Astrocyte of the cerebellum (primary cell): ENCODE measurements at regions not wholly inside any gene's neighbourhood (a gene's known extent, or its start where the extent isn't known, plus 50 kb on each side); places are given as distances from the start of the nearest gene placed in this dataset.

ENCODE experiments used
- DNase-seq: peaks from one replicate; pipeline ENCODE4 v3.0.0-alpha.2; 2011; ENCODE audit warnings: low read depth
- H3K4me3 ChIP-seq: 2 replicates; pipeline ENCODE4 v1.5.1; 2011; ENCODE audit warnings: mild to moderate bottlenecking, low read depth, low read length, moderate library complexity
- CTCF ChIP-seq: IDR thresholded peaks from 2 replicates; pipeline ENCODE4 v1.5.1; 2012; ENCODE audit warnings: low read length, low read depth, moderate library complexity, mild to moderate bottlenecking; ENCODE audit errors: missing control alignments
- in situ Hi-C: cut with HindIII; loops from 2 replicates; pipeline ENCODE4 v1.10.0; 2017; ENCODE audit warnings: low sequenced_read_pairs

GRCh38 chr1:239672256-239672655, 285.9 kb downstream of the CHRM3 start:
- TF ChIP-seq CTCF: no peak
- in situ Hi-C loops: no loop called here
- DNase-seq: no peak
- no peak overlapping the region for H3K4me3 ChIP-seq

- TF ChIP-seq CTCF: no peak
- no peak overlapping the region for H3K4me3 ChIP-seq
- in situ Hi-C loops: no loop called here
- DNase-seq: no peak
Measured at GRCh38 chr1:239675735-239676134, 289.4 kb downstream of the CHRM3 start.

- in situ Hi-C loops: no loop called here
- no peak overlapping the region for H3K4me3 ChIP-seq
- no peak for TF ChIP-seq CTCF
- DNase-seq: no peak
Measured at GRCh38 chr1:239676522-239677273, 290.3 kb downstream of the CHRM3 start.

GRCh38 chr1:239677362-239677761, 291.0 kb downstream of the CHRM3 start:
- in situ Hi-C loops: no loop called here
- H3K4me3 ChIP-seq: no peak overlapping the region
- no peak for DNase-seq
- TF ChIP-seq CTCF: no peak

GRCh38 chr1:239678181-239678580, 291.8 kb downstream of the CHRM3 start:
- in situ Hi-C loops: no loop called here
- DNase-seq: no peak
- TF ChIP-seq CTCF: no peak
- H3K4me3 ChIP-seq: no peak overlapping the region

- in situ Hi-C loops: no loop called here
- no peak for DNase-seq
Measured at GRCh38 chr1:239682046-239682445, 295.7 kb downstream of the CHRM3 start.

More at GRCh38 chr1:239682046-239682445, 295.7 kb downstream of the CHRM3 start:
- no peak overlapping the region for H3K4me3 ChIP-seq
- no peak for TF ChIP-seq CTCF
